ENCODE measurements at regions not wholly inside any gene's neighbourhood (a gene's known extent, or its start where the extent isn't known, plus 50 kb on each side); places are given as distances from the start of the nearest gene placed in this dataset.
"Not testable (repeated sequence)": the region's sequence is repeated elsewhere in the genome, so short reads cannot be mapped to it uniquely, and the experiment has no call there.

- no peak for TF ChIP-seq CTCF (IDR thresholded peaks at IDR 0.05; ENCODE audit: low read depth, low read length)
- H3K4me3 ChIP-seq (ENCODE audit: low read depth, low read length): no peak overlapping the region
Measured at GRCh38 chr1:232346844-232347243, 283.1 kb downstream of the SIPA1L2 start.

GRCh38 chr1:232344791-232345399 is 285.0 kb downstream of the SIPA1L2 start:
- no peak for TF ChIP-seq CTCF (IDR thresholded peaks at IDR 0.05; ENCODE audit: low read depth, low read length)
- H3K4me3 ChIP-seq (ENCODE audit: low read depth, low read length): no peak overlapping the region

GRCh38 chr1:232344186-232344585 is 285.7 kb downstream of the SIPA1L2 start:
- H3K4me3 ChIP-seq (ENCODE audit: low read depth, low read length): not testable (repeated sequence)

GRCh38 chr1:232340446-232340845 is 289.5 kb downstream of the SIPA1L2 start:
- no peak for TF ChIP-seq CTCF (IDR thresholded peaks at IDR 0.05; ENCODE audit: low read depth, low read length)
- H3K4me3 ChIP-seq (ENCODE audit: low read depth, low read length): no peak overlapping the region

GRCh38 chr1:232339073-232339472 is 290.9 kb downstream of the SIPA1L2 start:
- no peak overlapping the region for H3K4me3 ChIP-seq (ENCODE audit: low read depth, low read length)
- no peak for TF ChIP-seq CTCF (IDR thresholded peaks at IDR 0.05; ENCODE audit: low read depth, low read length)

- TF ChIP-seq CTCF (IDR thresholded peaks at IDR 0.05; ENCODE audit: low read depth, low read length): no peak
- no peak overlapping the region for H3K4me3 ChIP-seq (ENCODE audit: low read depth, low read length)
Measured at GRCh38 chr1:232335741-232336293, 294.1 kb downstream of the SIPA1L2 start.

- TF ChIP-seq CTCF (IDR thresholded peaks at IDR 0.05; ENCODE audit: low read depth, low read length): no peak
- no peak overlapping the region for H3K4me3 ChIP-seq (ENCODE audit: low read depth, low read length)
Measured at GRCh38 chr1:232335261-232335660, 294.7 kb downstream of the SIPA1L2 start.

GRCh38 chr1:232334811-232335210 is 295.1 kb downstream of the SIPA1L2 start:
- TF ChIP-seq CTCF (IDR thresholded peaks at IDR 0.05; ENCODE audit: low read depth, low read length): no peak
- H3K4me3 ChIP-seq (ENCODE audit: low read depth, low read length): no peak overlapping the region

Data from WI38 (cell line).